ENCODE measurements at regions not wholly inside any gene's neighbourhood (a gene's known extent, or its start where the extent isn't known, plus 50 kb on each side); places are given as distances from the start of the nearest gene placed in this dataset.
A peak's percentile ranks its signal among the peaks of the same experiment; 100 is the strongest.
"Not testable (repeated sequence)": the region's sequence is repeated elsewhere in the genome, so short reads cannot be mapped to it uniquely, and the experiment has no call there.

DNA sequence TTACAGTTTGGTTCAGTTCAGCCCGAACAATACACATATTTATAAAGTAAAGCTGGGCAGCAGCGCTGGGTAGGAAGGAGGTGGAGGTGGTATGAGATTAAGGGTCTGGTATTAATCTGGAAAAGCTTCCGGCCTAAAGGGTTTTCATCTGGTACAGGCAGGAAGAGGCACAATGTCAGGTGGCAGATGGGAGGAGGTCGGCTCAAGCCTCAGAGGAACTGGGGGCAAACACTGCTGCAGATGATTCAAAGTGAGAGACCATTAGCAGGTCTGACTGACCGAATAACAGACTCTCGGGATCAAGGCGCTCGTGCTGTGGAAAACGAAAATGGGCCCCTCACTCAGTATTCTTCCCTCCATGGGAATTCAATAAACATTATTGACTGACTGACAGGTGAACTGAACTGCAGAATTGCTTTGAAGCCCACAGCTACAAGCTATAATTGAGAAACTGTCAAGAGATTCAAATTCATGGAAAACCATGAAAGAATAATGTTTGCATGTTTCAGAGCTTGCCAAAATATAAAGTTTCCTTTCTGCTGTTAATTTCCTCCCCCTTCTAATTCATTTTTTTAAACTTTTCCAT lies 75.3 kb downstream of the TMEM167A start:
- no peak for DNase-seq

DNA sequence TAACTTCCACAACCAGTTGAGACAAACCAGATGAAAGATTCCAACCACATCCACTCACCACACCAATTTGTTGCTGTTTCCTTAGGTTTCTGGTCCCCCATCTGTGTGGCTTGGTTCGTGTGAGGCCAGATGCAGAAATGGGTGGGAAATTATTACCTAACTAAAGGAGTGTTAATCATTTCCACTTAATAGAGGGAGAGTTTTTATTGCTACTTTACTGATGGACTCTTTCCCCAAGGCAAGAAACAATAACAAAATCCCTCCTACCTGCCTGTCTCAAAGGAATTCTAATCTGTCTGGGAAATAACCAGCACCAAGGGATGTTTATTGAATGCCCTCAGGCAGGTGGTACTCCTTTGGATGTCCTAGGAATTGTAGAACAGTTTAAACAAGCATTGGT lies 76.3 kb downstream of the TMEM167A start:
- DNase-seq: no peak

DNA sequence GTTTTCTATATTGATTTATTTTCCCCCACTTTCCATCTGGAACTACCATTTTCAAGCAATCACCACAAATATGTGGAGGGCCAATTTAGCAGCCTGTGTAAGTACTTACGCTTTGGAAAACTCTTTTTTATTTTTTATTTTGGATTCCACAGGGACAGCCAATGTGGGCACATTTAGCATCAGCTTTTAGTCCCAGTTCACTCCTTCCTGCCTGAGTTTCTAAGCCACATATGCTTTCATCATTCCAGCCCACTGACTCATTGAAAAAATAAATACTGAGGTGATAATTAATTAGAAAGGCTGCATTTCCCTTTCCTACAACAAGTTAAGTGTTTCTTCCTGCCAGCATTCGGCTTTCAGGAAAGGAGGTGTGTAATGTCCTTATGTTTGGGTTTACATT lies 76.8 kb downstream of the TMEM167A start:
- no peak for DNase-seq

DNA sequence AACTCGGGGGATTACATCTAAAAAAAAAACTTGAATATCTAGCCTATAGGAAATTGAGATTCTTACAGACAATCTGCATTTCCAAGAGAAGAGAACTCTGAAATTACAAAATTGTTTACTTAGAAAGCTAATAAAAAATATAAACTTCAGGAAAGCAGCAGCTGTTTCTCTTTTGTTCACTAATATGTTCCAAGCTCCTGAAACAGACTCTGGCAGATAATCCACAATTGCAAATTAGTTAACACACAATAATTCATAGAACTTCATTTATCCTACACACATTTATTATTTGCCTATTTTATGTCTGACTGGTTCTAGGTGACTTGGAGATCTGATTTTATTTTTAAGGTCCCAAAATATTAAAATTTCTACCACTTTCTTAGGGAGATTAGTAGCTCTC lies 83.8 kb downstream of the TMEM167A start:
- DNase-seq: no peak

DNA sequence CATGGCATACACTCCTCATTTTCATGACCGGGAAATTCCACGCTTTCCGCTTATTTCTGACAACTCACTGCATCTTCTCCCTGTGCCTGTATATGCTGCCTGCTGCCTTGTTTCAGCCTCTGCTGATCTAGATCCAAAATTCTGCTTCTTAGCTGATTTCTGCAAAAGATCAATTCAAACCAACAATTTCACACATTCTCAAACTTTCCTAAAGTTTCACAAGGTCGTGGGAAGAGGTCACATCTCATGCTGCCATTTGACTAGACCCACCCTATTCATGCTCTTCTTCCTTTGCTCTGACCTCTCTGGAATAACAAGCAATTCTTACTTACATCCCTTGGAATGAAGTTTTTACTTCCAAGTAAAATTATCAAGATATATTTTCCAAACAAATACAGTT lies 84.5 kb downstream of the TMEM167A start:
- no peak for DNase-seq

DNA sequence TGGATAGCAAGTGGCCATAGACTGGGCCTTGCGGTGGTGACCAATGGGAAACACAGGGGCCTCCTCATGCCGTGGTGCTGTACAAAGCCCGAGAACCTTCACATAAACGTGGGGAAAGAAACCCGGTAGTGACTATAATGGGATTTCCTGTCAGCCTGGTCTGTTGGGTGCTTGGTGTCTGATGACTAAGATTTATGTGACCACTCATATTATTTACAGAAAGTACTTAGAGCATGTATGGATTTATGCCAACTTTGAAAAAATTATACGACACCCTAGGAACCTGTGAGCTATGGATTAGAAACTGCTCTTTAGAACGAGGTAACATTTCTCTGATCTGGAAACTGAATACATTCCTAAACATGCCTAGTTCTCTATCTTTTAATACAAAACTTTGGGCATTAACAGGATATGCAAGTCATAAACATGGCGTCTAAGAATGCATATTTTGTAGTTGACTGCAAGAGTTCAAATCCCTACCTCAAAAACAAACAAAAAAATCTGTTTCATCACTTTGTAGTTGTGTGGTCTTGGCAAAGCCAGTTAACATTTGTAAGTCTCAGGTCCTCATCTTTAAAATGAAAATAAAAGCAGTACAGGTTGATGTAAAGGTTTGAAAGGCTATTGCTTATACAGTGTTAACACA lies 85.4 kb downstream of the TMEM167A start:
- DNase-seq: no peak

DNA sequence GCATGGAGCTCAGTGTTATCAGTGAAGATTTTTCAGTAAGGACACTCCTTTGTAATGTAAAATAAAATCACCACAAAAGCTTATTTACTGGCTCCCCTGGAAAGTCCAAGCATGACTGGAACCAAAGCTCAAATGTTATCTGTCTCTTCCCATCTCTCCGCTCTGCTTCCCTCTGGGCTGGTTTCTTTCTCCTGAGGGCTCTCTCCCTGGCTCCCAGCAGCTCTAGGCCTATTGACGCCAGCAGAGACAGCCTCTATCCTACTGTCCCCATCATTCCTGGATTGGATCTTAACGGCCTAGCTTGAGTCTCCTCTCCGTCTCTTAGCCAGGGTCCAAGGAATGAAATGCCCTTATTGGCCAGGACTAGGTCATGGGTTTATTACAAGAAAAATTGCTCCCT lies 86.1 kb downstream of the TMEM167A start:
- DNase-seq: no peak

DNA sequence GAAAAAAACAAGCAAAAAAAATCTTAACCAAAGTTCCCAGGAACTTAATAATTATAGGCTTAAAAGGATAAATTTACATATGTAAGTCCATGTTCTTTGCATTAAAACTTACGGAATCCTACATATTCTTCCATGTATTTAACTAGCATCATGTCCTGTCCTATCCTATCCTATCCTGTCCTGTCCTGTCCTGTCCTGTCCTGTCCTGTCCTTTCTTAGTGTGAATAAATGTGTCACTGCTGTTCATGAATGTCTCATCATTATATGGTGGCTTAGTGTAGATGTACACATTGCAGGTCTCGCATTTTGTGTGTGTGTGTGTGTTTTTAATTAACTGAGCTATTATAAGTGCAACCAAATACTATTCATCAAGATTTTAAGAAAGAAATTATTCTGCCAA lies 90.0 kb downstream of the TMEM167A start:
- DNase-seq: no peak

DNA sequence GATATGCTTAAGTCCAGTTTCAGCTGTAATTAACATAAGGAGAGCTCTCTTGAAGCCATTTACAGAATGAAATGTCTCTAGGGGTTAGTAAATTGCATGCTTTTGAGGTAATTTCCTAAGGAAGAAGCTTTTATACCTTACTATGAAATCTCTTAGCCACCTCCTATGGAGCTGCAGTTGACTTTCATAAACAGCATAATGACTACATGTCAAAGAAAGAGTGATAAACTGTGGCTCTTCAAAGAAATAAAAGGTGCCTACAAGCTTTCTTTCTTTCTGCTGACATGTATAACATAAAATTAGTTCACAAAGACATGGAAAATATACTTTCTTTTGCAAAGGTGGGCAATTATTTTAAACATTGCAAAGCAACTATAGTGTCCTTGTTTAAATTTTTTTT lies 90.8 kb downstream of the TMEM167A start:
- DNase-seq: peak; percentile 18

DNA sequence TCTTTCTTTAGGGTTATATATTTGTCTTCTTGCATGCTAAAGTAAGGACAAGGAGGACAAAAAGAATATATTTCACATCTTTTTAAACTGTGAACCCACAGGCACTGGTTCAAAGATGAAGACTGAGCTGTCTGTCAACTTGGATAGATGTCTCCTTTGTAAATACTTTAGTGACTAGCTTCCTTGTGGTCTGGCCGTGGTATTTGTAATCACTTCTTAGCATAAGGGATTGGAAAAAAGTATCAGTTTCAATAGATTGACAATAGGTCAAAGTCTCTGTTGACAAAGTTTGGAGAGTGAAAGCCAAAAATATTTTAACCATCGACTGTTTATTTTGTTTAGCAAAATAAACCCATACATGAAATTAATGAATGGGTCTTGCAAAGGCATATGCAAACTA lies 91.4 kb downstream of the TMEM167A start:
- DNase-seq: no peak

DNA sequence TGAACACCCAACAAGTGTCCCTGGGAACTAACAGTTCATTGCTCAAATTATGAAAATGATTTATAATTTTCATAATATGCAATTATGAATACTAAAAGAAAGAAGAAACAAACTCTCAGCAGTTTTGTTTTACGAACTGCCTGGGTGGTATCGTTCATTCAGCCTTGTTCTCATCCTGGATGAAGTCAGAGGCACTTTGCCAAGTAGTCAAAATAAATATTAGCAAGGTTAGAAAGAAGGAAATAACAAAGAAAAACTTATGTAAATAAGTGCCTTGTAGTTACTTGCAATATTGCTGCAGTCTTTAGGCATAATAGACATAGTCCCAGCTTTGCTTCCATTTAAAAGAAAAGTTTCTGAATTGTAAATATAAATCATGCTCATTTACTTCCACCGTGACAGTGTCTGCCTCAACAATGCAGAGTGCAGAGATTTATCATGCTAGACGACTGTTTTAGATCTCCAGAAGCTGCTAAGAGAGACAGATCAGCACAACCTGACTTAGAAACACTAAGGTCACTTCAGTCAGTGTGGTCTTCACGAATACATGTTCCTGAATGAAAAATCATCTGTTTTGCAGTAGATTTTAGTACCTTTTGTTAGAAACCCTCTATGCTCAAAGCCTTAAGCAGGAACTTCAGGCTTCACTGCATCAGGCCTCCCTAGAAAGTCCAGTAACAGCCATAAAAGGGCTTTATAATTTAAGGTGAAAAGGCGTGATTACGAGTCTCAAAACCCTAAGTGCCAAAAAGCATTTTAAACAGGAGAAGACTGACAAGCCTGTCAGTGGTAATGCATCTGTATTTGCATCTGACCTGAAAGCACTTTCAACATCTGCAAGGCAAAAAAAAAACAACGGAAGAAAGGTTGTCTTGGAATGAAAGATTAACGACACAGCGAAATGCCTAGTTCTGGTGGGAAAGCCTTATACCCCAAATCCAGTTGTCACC lies 92.1 kb downstream of the TMEM167A start:
- DNase-seq: no peak

DNA sequence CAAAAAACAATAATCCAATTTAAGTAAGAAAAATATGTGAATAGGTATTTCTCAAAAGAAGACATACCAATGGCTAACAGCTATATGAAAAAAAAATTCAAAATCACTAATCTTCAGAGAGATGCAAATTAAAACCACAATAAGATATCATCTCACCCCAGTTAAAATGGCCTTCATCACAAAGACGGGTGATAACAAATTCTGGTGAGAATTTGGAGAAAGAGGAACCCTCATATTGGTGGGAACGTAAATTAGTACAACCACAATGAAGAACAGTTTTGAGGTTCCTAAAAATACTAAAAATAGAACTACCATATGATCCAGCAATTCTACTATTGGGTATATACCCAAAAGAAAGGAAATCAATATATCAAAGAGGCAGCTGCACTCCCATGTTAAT lies 94.3 kb downstream of the TMEM167A start:
- no peak for DNase-seq

DNA sequence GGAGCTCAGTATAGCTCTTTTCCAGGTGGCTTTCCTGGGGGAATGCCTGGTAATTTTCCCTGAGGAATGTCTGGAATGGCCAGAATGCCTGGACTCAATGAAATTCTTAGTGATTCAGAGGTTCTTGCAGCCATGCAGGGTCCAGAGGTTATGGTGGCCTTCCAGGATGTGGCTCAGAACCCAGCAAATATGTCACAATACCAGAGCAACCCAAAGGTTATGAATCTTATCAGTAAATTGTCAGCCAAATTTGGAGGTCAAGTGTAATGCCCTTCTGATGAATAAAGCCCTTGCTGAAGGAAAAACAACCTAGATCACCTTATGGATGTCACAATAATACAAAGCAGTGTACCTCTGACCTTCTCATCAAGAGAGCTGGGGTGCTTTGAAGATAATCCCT lies 100.3 kb downstream of the TMEM167A start:
- DNase-seq: not testable (repeated sequence)

DNA sequence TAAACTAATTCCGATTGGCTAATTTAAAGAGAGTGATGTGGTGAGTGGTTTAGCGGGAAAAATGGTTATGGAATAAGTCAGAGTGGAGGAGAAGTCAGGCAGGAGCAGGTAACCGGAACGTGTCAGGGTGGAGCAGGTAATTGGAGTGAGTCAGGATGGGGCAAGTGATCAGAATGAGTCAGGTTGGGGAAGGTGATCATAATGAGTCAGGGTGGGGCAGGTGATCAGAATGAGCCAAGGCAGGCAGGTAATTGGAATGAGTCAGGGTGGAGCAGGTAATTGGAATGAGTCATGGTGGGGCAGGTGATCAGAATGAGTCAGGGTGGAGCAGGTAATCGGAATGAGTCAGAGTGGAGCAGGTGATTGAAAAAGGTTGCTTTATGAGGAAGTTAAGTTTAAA lies 101.4 kb downstream of the TMEM167A start:
- no peak for DNase-seq

DNA sequence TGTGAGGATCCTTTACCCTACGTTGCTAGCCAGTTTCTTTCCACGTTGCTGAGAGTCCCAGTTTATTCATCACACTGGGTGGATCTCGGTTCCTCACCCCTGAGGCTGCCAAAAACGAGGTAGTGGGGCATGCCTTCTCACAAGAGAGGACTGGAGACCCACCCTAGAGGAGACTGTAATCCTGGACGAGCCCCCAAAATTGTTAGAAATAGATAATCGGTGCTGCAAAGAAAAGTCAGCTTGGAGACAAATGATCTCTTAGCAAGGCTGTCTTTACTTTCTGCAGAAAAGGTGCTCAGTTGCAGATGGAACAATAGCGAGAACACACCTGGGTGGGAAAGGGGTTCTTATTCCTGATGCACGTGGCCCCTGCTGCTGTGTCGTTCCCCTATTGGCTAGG lies 101.8 kb downstream of the TMEM167A start:
- DNase-seq: no peak

DNA sequence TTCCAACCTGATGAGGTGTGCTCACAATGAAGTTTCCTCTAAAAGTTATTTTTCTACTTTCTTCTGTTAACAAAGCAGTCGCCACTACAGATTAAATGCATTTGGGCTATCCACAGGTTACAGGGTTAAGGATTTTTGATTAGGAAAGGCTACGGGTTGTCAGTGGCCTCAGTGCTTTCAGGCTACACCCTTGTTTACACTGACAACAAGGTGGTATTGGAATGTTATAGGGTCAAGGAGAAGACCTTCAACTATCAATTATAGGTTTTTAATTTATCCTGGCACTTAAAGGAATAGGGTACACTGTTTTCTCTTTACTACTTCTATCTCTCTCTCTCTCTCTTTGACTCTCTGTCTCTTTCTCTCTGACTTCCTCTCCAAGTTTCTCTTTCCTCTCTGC lies 102.8 kb downstream of the TMEM167A start:
- not testable (repeated sequence) for DNase-seq

DNA sequence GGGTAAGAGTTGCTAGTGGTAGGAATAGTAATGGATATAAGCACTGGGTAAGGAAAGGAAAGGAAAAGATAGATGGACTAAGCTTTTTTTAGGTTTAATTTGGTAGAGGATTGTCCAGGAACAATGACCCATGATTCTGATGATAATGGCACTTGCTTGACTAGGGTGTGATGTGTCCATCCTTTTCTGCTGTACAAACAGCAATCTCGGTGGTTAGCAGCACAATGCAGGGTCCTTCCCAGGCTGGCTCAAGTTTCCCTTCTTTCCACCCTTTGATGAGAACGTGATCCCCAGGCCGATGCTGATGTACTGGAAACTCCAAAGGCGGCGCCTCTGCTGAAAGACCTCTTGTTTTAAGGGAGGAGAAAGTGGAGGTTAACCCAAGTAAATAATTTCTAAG lies 105.3 kb downstream of the TMEM167A start:
- DNase-seq: no peak

DNA sequence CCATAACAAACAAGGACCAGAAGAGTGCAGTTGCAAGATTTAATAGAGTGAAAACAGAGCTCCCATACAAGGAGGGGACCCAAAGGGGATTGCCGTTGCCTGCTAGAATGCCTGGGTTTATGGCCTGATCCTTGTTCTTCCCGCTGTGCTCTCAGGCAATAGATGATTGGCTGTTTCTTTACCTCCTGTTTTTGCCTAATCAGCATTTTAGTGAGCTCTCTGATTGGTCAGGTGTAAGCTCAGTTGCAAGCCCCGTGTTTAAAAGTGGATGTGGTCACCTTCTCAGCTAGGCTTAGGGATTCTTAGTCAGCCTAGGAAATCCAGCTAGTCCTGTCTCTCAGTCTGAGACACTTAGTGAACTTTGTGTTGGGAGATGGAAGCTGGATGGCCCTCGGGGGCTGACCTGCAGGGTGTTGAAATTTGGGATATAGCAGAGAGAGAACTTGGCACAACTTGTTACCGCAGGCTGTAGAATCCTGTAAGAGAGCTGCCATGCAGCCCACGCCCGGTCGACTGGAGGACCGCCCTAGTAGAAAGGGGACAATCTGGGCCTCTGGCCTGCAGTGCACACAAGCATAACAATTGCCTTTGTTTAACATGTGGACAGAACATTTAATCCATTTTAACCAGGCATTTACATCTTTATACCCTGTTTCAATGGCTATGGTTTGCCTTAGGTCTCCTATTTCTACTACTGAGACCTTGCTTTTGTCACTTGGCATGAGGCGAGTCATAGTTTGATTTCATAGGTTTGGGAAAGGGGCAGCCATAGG lies 106.0 kb downstream of the TMEM167A start:
- not testable (repeated sequence) for DNase-seq

DNA sequence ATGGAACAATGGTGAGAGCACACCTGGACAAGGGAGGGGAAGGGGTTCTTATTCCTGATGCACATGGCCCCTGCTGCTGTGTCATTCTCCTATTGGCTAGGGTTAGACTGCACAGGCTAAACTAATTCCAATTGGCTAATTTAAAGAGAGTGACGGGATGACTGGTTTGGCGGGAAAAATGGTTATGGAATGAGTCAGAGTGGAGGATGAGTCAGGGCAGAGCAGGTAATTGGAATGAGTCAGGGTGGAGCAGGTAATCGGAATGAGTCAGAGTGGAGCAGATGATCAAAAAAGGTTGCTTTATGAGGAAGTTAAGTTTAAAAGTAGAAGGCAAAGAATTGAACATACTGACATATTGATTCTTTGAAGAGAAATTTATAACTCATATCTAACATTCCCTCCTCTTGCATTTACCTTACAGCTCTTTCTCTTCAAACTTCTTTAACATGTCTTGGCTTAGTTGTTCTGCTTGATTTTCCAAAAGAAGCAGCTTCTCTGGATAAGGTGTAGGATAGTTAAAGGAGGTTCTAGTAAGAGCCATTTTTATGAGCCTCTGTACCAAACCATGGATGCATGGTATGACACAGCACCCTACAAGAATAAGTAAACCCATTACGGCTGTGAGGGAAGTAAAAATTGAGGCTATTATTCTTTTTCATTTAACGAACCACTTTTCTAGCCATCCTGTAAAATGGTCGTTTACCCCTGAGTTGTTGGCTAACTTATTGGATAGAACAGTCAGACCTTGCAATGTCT lies 107.8 kb downstream of the TMEM167A start:
- not testable (repeated sequence) for DNase-seq

DNA sequence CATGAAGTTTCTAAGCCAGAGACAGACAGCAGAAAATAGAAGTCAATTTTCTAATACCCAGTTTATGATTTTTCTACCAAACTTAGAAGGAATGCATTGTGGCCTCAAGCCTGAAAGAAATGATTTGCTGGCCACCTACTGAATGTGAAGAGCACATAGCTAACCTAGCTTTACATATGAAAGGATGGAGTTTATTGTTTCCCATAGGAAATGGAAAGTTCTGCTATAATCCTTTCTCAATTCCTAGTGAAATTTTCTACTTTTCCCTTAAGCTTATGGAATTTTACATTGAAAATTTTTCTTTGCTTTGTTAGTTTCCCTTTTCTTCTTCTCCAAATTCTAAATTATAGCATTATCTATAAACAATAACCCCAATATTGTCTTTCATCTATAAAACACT lies 110.1 kb downstream of the TMEM167A start:
- DNase-seq: no peak

DNA sequence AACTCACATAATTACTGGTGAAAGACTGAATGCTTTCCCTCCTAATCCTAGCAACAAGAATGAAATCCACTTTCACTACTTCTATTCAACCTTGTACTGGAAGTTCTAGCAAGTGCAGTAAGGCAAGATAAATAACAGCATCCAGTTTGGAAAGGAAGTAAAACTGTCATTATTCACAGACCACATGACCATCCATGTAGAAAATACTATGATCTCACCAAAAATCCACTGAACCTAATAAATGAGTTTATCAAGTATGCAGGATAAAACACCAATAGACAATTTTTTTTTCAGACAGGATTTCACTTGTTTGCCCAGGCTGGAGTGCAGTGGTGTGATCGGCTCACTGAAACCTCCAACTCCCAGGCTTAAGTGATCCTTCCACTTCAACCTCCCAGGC lies 117.7 kb downstream of the TMEM167A start:
- no peak for DNase-seq

DNA sequence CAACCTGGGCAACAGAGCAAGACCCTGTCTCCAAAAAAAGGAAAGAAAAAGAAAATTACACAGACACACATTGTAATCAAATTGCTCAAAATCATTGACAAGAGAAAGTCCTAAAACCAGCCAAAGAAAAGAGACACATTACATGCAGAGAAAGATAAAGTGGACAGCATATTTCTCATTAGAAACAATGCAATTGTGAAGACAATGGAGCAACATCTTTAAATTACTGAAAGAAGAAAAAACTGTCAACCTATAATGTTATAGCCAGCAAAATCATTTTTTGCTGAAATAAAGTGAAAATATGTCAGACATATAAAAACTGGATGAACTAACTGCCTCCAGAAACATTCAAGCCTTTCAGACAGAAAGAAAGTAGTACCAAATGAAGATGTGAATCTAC lies 120.6 kb downstream of the TMEM167A start:
- no peak for DNase-seq

DNA sequence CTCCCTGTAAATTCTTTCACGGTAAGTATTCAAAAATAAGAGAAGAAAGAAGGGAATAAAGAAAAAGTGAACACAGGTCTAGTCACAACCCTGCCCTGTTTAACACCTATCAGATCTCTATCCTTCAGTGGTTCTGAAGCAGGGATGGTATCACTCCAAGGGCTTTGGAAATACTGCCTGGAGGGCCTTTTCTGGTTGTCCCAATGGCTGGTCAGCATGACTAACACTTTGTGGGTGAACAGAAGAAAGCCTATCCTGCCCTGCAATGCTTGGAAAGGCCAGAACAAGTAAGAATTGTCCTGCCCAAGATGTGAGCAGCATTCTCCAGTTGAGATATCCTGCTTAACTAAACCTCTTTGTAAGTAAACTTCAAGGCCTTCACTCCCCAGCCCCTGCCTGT lies 124.9 kb downstream of the TMEM167A start:
- DNase-seq: no peak
